Chondrocyte (in vitro differentiated cells): ENCODE measurements at regions not wholly inside any gene's neighbourhood (a gene's known extent, or its start where the extent isn't known, plus 50 kb on each side); places are given as distances from the start of the nearest gene placed in this dataset.

Experiments
- DNase-seq: peaks from one replicate; pipeline ENCODE4 v3.0.0; 2021; ENCODE audit warnings: mixed read lengths, low spot score
- H3K27ac Mint-ChIP-seq: one replicate; pipeline ENCODE4 v1.8.0; 2021; ENCODE audit warnings: mild to moderate bottlenecking, moderate library complexity, mixed read lengths; ENCODE audit not compliant: unreplicated experiment
- H3K27me3 Mint-ChIP-seq: 2 replicates; pipeline ENCODE4 v1.8.0; 2021; ENCODE audit warnings: low read depth, mixed read lengths
- H3K36me3 Mint-ChIP-seq: 2 replicates; pipeline ENCODE4 v1.8.0; 2021; ENCODE audit warnings: low read depth, mixed read lengths
- H3K4me1 Mint-ChIP-seq: 2 replicates; pipeline ENCODE4 v1.8.0; 2021; ENCODE audit warnings: low read depth, mild to moderate bottlenecking, mixed read lengths
- H3K4me3 Mint-ChIP-seq: one replicate; pipeline ENCODE4 v1.8.0; 2021; ENCODE audit warnings: mild to moderate bottlenecking, moderate library complexity, mixed read lengths; ENCODE audit not compliant: unreplicated experiment
- H3K9me3 Mint-ChIP-seq: 2 replicates; pipeline ENCODE4 v1.8.0; 2021; ENCODE audit warnings: low read depth, mixed read lengths
- TF ChIP-seq, protein P1 (sequence below): fragments of 200-600 bp; sonication (generic); IDR thresholded peaks from 2 replicates; pipeline ENCODE4 v1.5.0; 2021; ENCODE audit warnings: antibody characterized with exemption, mild to moderate bottlenecking, moderate library complexity

DNA sequence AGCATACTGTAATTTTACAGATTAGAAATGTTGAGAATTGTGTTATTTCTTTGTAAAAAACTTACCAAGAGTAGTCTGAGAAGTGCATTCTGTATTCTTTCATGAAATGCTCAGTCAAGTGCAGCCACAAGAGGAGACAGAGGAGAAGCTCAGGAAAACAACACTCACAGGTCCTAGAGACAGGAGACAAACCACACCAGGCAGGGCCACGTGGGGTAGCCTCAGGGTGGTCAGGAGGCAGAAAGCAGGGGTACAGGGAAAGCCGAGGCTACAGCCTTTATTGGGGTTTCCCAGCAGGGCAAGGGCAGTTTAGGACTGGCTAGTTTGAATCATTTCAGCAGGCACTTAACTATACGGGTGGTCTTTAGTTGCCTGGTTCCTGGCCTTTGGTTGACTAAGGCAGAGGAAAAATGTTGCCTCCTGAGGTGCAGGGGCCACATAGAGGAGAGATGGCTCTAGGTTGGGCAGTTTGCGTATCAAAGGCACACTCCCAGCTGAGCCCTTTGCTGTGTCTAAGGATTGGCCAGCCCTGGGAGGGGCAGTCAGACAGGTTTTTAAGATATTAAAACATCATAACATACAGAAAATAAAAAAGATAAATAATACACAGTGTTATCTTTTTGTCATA is 230.9 kb upstream of the ANKRD55 start:
- TF ChIP-seq, protein P1, sequence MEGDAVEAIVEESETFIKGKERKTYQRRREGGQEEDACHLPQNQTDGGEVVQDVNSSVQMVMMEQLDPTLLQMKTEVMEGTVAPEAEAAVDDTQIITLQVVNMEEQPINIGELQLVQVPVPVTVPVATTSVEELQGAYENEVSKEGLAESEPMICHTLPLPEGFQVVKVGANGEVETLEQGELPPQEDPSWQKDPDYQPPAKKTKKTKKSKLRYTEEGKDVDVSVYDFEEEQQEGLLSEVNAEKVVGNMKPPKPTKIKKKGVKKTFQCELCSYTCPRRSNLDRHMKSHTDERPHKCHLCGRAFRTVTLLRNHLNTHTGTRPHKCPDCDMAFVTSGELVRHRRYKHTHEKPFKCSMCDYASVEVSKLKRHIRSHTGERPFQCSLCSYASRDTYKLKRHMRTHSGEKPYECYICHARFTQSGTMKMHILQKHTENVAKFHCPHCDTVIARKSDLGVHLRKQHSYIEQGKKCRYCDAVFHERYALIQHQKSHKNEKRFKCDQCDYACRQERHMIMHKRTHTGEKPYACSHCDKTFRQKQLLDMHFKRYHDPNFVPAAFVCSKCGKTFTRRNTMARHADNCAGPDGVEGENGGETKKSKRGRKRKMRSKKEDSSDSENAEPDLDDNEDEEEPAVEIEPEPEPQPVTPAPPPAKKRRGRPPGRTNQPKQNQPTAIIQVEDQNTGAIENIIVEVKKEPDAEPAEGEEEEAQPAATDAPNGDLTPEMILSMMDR, result no peak
- Mint-ChIP-seq H3K9me3 (no peaks in the 10 kb centered on the region), H3K27me3 (no peaks in the 10 kb centered on the region), H3K36me3 (no peaks in the 10 kb centered on the region), H3K4me3 (no peak overlapping the region), H3K4me1 (peaks cover 38% of the 10 kb centered on the region), H3K27ac (no peak overlapping the region)
- no peak for DNase-seq

DNA sequence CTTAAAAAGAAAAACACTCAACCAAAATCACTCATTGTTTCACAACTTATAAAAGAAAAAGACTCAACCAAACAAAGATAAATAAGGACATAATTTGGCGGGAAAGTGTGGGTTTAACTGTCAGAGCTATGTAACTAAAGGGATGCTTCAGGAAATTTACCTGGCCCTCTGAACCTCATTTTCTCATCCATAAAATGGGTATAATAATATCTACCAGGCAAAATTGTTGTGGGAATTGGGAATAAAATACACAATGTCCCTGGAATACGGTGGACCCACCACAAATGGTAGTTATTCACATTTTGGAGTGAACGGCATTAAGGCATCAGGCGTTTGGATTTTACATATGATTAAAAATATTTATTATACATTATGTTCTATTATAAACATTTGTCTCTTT is 228.5 kb upstream of the ANKRD55 start:
- DNase-seq, result no peak
- peaks cover 56% of the 10 kb centered on the region for H3K4me1 Mint-ChIP-seq
- no peaks in the 10 kb centered on the region for H3K9me3 Mint-ChIP-seq
- H3K27me3 Mint-ChIP-seq, result no peaks in the 10 kb centered on the region
- H3K27ac Mint-ChIP-seq, result no peak overlapping the region
- TF ChIP-seq, protein P1, result no peak
- no peaks in the 10 kb centered on the region for H3K36me3 Mint-ChIP-seq
- H3K4me3 Mint-ChIP-seq, result no peak overlapping the region

DNA sequence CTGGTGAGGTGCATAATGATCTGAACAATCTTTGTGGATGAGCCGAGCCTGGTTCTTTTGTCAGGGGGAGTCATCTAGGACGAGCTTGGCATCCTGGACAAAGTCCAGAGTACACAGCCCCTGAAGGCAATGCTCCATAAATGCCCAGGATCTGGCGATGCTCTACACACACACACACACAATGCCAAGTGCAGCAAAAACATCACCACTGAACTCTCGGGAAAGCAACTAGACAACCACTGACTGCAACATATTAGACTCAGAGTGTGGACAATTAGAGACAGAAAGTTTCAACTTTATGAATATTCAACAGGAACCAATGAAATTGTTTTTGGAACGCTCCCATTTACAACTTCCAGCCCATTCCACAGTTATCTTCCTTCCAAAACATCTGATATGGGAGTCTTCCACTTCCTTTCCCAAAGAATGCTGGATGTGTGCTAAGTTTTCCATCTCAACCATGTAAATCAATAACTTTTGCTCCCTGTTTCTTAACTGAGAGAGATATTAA is 227.6 kb upstream of the ANKRD55 start:
- peaks cover 59% of the 10 kb centered on the region for H3K4me1 Mint-ChIP-seq
- no peak for DNase-seq
- H3K4me3 Mint-ChIP-seq, result no peak overlapping the region
- H3K9me3 Mint-ChIP-seq, result no peaks in the 10 kb centered on the region
- H3K27ac Mint-ChIP-seq, result peak overlapping the region; percentile 58
- no peaks in the 10 kb centered on the region for H3K27me3 Mint-ChIP-seq
- H3K36me3 Mint-ChIP-seq, result no peaks in the 10 kb centered on the region
- TF ChIP-seq, protein P1, result no peak

DNA sequence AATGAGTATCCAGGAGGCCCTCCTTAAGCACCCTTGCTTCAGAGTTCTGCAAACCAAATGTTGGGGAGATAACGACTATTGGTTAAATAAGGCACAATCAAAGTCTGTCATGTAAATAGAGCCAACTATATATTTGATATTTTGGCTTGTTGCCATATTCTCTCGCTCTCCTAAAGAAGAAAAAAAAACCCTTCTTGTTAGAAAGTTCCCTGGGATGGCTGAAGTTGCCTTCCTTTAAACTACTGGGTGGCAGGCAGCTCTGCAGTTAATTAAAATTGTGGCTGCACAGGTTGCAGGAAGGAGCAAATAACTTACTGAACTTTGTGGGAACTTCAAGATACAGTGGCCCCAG is 227.0 kb upstream of the ANKRD55 start:
- Mint-ChIP-seq H3K9me3 (no peaks in the 10 kb centered on the region), H3K4me3 (no peak overlapping the region), H3K27ac (no peak overlapping the region), H3K27me3 (no peaks in the 10 kb centered on the region), H3K36me3 (no peaks in the 10 kb centered on the region), H3K4me1 (peaks cover 54% of the 10 kb centered on the region)
- no peak for DNase-seq
- TF ChIP-seq, protein P1, result no peak

DNA sequence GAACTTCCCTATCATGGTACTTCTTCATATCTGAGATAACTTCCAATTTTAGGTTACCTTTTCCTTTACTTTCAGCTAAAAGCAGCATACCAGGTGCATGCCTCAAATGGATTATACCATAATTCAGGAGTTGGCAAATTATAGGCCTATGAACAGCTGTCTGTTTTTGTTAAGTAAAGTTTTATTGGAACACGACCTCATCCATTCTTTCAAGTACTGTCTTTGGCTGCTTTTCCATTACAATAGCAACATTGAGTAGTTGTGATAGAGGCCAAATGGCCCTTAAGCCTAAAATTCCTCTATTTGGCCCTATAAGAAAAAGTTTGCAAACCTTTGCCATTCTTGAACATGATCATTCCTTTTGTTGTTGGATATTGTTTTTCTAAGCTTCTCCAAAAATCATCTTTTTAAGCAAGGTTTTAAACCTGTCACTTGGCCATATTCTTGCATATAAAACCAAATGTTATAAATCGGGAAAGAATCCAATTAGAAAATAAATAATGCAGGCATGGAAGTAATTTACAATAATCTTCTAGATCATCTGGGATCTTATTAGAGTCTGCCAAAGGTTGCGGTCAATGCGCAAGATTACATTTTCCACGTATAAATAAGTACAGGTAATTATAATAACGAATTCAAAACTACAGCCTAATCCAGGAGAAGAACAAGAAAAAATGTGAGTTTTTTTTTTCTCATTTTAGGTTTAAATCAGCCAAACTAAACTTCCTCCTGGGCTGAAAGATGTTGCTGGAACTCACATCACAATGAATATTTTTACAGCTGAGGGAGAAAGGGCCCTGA is 226.5 kb upstream of the ANKRD55 start:
- H3K27me3 Mint-ChIP-seq, result no peaks in the 10 kb centered on the region
- peak overlapping the region; percentile 57 for H3K27ac Mint-ChIP-seq
- no peak for DNase-seq
- TF ChIP-seq, protein P1, result no peak
- H3K4me3 Mint-ChIP-seq, result no peak overlapping the region
- peaks cover 50% of the 10 kb centered on the region for H3K4me1 Mint-ChIP-seq
- H3K36me3 Mint-ChIP-seq, result no peaks in the 10 kb centered on the region
- no peaks in the 10 kb centered on the region for H3K9me3 Mint-ChIP-seq
